SK-N-SH (cell line): ENCODE measurements at regions not wholly inside any gene's neighbourhood (a gene's known extent, or its start where the extent isn't known, plus 50 kb on each side); places are given as distances from the start of the nearest gene placed in this dataset.

Source experiments
- CTCF ChIA-PET: fragments of 300-600, 350-600 bp; formaldehyde crosslinking; extraction: SDS; loops from one replicate; lab custom pipeline; 2021; lab: Yijun Ruan, JAX
- POLR2A ChIA-PET: fragments of 350-600 bp; sonication (Branson Sonifier 250); formaldehyde crosslinking; extraction: SDS; loops from one replicate; lab custom pipeline; 2020; ENCODE audit warnings: antibody characterized with exemption, inconsistent platforms; lab: Yijun Ruan, JAX
- DNase-seq: peaks from one replicate; pipeline ENCODE4 v3.0.0; 2012
- H2AFZ ChIP-seq: fragments of 200-600 bp; sonication (generic); 2 replicates; pipeline ENCODE4 v1.8.1; 2016; ENCODE audit warnings: antibody characterized with exemption, mild to moderate bottlenecking, low read depth
- H3F3A ChIP-seq: fragments of 200-600 bp; sonication (generic); replicated peaks from 2 replicates; pipeline ENCODE3; 2016; ENCODE audit warnings: antibody characterized with exemption, mild to moderate bottlenecking; ENCODE audit not compliant: insufficient read depth
- H3K27ac ChIP-seq, 2 experiments: fragments of 200-500 bp in 1 of 2; fragments of 200-600 bp in 1 of 2; sonication (Bioruptor generic) in 1 of 2; sonication (generic), shearing (Covaris generic) in 1 of 2; 2 replicates each; pipeline versions ENCODE4 v1.5.1 to v1.6.1; 2014 to 2016; ENCODE audit warnings: low read depth in 2 of 2, inconsistent platforms in 1 of 2, low read length in 1 of 2, mild to moderate bottlenecking in 1 of 2, mixed read lengths in 1 of 2
- H3K27me3 ChIP-seq: fragments of 200-600 bp; sonication (generic), shearing (Covaris generic); 2 replicates; pipeline ENCODE4 v1.6.1; 2016; ENCODE audit warnings: mixed run types; ENCODE audit not compliant: insufficient read depth
- H3K36me3 ChIP-seq, 2 experiments: fragments of 200-500 bp in 1 of 2; fragments of 200-600 bp in 1 of 2; sonication (Bioruptor generic) in 1 of 2; sonication (generic) in 1 of 2; replicated peaks in 1 of 2; 2 replicates each; pipeline versions ENCODE3 to v1.5.1; 2014 to 2016; ENCODE audit warnings: low read length in 1 of 2, mild to moderate bottlenecking in 1 of 2; ENCODE audit not compliant: insufficient read depth in 2 of 2, control insufficient read depth in 1 of 2
- H3K4me1 ChIP-seq, 2 experiments: fragments of 200-500 bp in 1 of 2; fragments of 200-600 bp in 1 of 2; sonication (Bioruptor generic) in 1 of 2; sonication (generic), shearing (Covaris generic) in 1 of 2; 2 replicates each; pipeline versions ENCODE4 v1.5.1 to v1.6.1; 2014 to 2016; ENCODE audit warnings: low read depth in 1 of 2, low read length in 1 of 2, mixed run types in 1 of 2; ENCODE audit not compliant: insufficient read depth in 2 of 2, control insufficient read depth in 1 of 2
- H3K4me2 ChIP-seq: fragments of 200-600 bp; sonication (generic), shearing (Covaris generic); 2 replicates; pipeline ENCODE4 v1.6.1; 2017; ENCODE audit warnings: mixed run types
- H3K4me3 ChIP-seq, 2 experiments: fragments of 200-500 bp in 1 of 2; fragments of 200-600 bp in 1 of 2; sonication (Bioruptor generic) in 1 of 2; sonication (generic), shearing (Covaris generic) in 1 of 2; 2 replicates each; pipeline versions ENCODE4 v1.5.1 to v1.8.1; 2014 to 2016; ENCODE audit warnings: low read depth in 2 of 2, inconsistent platforms in 1 of 2, low read length in 1 of 2, mild to moderate bottlenecking in 1 of 2, mixed read lengths in 1 of 2, moderate library complexity in 1 of 2
- H3K79me2 ChIP-seq: fragments of 200-600 bp; sonication (generic); 2 replicates; pipeline ENCODE4 v1.8.1; 2017; ENCODE audit warnings: mild to moderate bottlenecking; ENCODE audit not compliant: insufficient read depth
- H3K9ac ChIP-seq: fragments of 200-600 bp; sonication (generic); 2 replicates; pipeline ENCODE4 v1.6.1; 2017; ENCODE audit warnings: mixed run types
- H3K9me2 ChIP-seq: fragments of 200-600 bp; sonication (generic); 2 replicates; pipeline ENCODE4 v1.6.1; 2017; ENCODE audit warnings: mixed run types
- H3K9me3 ChIP-seq: fragments of 200-600 bp; sonication (generic); 2 replicates; pipeline ENCODE4 v1.6.1; 2017; ENCODE audit warnings: mixed run types, mild to moderate bottlenecking, moderate library complexity
- H4K20me1 ChIP-seq: fragments of 200-600 bp; sonication (generic); 2 replicates; pipeline ENCODE4 v1.6.1; 2017; ENCODE audit warnings: mild to moderate bottlenecking, mixed run types; ENCODE audit not compliant: insufficient read depth
- CHD2 ChIP-seq: fragments of 150-350 bp; IDR thresholded peaks from 2 replicates; pipeline ENCODE4 v1.6.1; 2018; ENCODE audit warnings: low read length; ENCODE audit not compliant: partially characterized antibody
- EZH2phosphoT487 ChIP-seq: fragments of 200-600 bp; sonication (generic); IDR thresholded peaks from 2 replicates; pipeline ENCODE4 v1.6.1; 2017; ENCODE audit warnings: low read depth, mixed run types, mild to moderate bottlenecking, antibody characterized with exemption, moderate library complexity, borderline replicate concordance
- FOSL2 ChIP-seq: IDR thresholded peaks from 2 replicates; pipeline ENCODE4 v1.4.0; 2012; ENCODE audit warnings: low read depth, mild to moderate bottlenecking, moderate library complexity, borderline replicate concordance
- FOXM1 ChIP-seq: IDR thresholded peaks from 2 replicates; pipeline ENCODE4 v1.4.0; 2012; ENCODE audit warnings: low read depth, mild to moderate bottlenecking
- JUND ChIP-seq: IDR thresholded peaks from 2 replicates; pipeline ENCODE4 v1.4.0; 2012
- MXI1 ChIP-seq: IDR thresholded peaks from 2 replicates; pipeline ENCODE4 v1.6.1; 2012; ENCODE audit warnings: mild to moderate bottlenecking, low read depth, low read length, improper control_type of control experiment
- RXRA ChIP-seq: IDR thresholded peaks from 2 replicates; pipeline ENCODE4 v1.4.0; 2012; ENCODE audit warnings: low read depth, mild to moderate bottlenecking, borderline replicate concordance
- TCF12 ChIP-seq: IDR thresholded peaks from 2 replicates; pipeline ENCODE4 v1.4.0; 2012
- WGBS: methylation state at CpG from one replicate; pipeline ENCODE4 v1.1.6; 2017; ENCODE audit warnings: low lambda C conversion rate; 5-methylcytosine and 5-hydroxymethylcytosine counted together
- TF ChIP-seq, protein P1 (sequence below): IDR thresholded peaks from 2 replicates; pipeline ENCODE4; 2012
- TF ChIP-seq, protein P2 (sequence below): fragments of 200-600 bp; sonication (generic); IDR thresholded peaks from 2 replicates; pipeline ENCODE4 v1.6.1; 2017; ENCODE audit warnings: antibody characterized with exemption, mild to moderate bottlenecking, moderate library complexity

DNA sequence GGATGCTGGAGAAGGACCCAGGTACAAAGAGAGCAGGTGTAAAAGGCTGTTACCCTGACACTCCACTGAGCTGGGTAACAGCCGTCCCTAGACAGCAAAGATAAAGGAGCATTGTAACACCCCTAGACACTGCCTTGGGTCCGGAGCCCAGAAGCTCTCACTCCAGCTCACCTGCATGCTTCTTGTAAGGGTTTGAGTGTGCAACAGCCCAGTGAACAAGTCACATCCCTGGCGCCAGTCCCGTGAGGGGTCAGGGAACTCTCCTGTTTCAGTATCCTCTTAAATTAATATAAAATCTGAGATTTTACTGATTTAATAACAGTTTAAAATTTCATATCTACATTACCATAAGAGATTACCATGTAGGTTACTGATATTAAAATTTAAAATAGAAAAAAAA lies 124.8 kb upstream of the LMO3 start:
- H3K4me1 ChIP-seq: no peaks in the 10 kb centered on the region
- no peaks in the 10 kb centered on the region for H3K36me3 ChIP-seq
- 62% methylated on average over 4 of the region's 4 CpGs for WGBS
- H3K79me2 ChIP-seq: no peaks in the 10 kb centered on the region
- no peaks in the 10 kb centered on the region for H3K9me2 ChIP-seq
- H4K20me1 ChIP-seq: no peaks in the 10 kb centered on the region
- no peak overlapping the region for H3K27ac ChIP-seq
- ChIA-PET POLR2A (no interaction called here), CTCF (interaction anchor here (1.1 kb wide), 1 partner anchor 16 kb away, joined by 5 read pairs; no protein-coding TSS in a partner anchor)
- H2AFZ ChIP-seq: no peak overlapping the region
- no peak overlapping the region for H3K4me3 ChIP-seq
- H3K9me3 ChIP-seq: no peaks in the 10 kb centered on the region; the same call in 1 of the 2 replicates
- TF ChIP-seq, protein P1, sequence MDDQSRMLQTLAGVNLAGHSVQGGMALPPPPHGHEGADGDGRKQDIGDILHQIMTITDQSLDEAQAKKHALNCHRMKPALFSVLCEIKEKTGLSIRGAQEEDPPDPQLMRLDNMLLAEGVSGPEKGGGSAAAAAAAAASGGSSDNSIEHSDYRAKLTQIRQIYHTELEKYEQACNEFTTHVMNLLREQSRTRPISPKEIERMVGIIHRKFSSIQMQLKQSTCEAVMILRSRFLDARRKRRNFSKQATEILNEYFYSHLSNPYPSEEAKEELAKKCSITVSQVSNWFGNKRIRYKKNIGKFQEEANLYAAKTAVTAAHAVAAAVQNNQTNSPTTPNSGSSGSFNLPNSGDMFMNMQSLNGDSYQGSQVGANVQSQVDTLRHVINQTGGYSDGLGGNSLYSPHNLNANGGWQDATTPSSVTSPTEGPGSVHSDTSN: no peak
- no peak for TF ChIP-seq EZH2phosphoT487
- no peak for TF ChIP-seq FOXM1
- no peak for TF ChIP-seq RXRA
- TF ChIP-seq, protein P2, sequence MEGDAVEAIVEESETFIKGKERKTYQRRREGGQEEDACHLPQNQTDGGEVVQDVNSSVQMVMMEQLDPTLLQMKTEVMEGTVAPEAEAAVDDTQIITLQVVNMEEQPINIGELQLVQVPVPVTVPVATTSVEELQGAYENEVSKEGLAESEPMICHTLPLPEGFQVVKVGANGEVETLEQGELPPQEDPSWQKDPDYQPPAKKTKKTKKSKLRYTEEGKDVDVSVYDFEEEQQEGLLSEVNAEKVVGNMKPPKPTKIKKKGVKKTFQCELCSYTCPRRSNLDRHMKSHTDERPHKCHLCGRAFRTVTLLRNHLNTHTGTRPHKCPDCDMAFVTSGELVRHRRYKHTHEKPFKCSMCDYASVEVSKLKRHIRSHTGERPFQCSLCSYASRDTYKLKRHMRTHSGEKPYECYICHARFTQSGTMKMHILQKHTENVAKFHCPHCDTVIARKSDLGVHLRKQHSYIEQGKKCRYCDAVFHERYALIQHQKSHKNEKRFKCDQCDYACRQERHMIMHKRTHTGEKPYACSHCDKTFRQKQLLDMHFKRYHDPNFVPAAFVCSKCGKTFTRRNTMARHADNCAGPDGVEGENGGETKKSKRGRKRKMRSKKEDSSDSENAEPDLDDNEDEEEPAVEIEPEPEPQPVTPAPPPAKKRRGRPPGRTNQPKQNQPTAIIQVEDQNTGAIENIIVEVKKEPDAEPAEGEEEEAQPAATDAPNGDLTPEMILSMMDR: no peak
- TF ChIP-seq CHD2: no peak
- TF ChIP-seq MXI1: no peak
- no peak for TF ChIP-seq TCF12
- no peak for TF ChIP-seq JUND
- H3K9ac ChIP-seq: no peak overlapping the region
- H3K4me2 ChIP-seq: no peak overlapping the region
- no peak for DNase-seq
- H3F3A ChIP-seq: no peaks in the 10 kb centered on the region
- H3K27me3 ChIP-seq: no peaks in the 10 kb centered on the region

DNA sequence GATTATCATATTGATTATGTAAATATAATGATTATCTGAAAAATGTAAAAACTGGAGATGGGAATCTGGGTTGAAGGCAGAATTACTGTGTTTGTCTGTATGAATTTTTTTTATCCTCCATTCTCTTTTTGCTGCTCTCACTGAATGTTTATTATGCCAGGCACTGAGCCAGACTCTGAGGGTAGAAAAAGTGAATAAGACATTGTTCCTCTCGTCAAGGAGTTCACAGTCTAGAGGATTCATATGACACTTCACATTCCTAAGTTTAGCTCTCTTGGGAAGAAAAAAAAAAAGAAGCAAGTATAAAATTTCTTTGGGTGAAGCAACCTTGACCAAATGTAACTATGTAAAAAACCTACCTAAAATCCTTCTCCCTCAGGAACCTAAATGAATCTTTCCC lies 120.9 kb upstream of the LMO3 start:
- H3K4me2 ChIP-seq: no peak overlapping the region
- WGBS: 0% methylated on average over 1 of the region's 1 CpG
- CTCF ChIA-PET: no interaction called here

More for the DNA sequence above, 120.9 kb upstream of the LMO3 start:
- Histone ChIP-seq H4K20me1 (no peaks in the 10 kb centered on the region), H3K4me3 (no peak overlapping the region), H3K27me3 (no peaks in the 10 kb centered on the region), H3K27ac (no peak overlapping the region), H3K9ac (no peak overlapping the region), H2AFZ (no peak overlapping the region), H3K36me3 (no peaks in the 10 kb centered on the region), H3K9me2 (no peaks in the 10 kb centered on the region), H3K79me2 (no peaks in the 10 kb centered on the region), H3F3A (no peaks in the 10 kb centered on the region), H3K9me3 (no peaks in the 10 kb centered on the region; the same call in 1 of the 2 replicates), H3K4me1 (no peaks in the 10 kb centered on the region)
- no peak for TF ChIP-seq FOSL2
- DNase-seq: no peak
- POLR2A ChIA-PET: no interaction called here
